ENCODE measurements at regions not wholly inside any gene's neighbourhood (a gene's known extent, or its start where the extent isn't known, plus 50 kb on each side); places are given as distances from the start of the nearest gene placed in this dataset.

- no peak for DNase-seq
- peaks cover 10% of the 10 kb centered on the region for H3K9me3 Mint-ChIP-seq
- no peak overlapping the region for H3K4me3 Mint-ChIP-seq
- no peaks in the 10 kb centered on the region for H3K36me3 Mint-ChIP-seq (ENCODE audit: low read depth)
- no peaks in the 10 kb centered on the region for H3K36me3 ChIP-seq (ENCODE audit: control insufficient read depth, insufficient read depth, low read length)
- H3K27ac ChIP-seq (ENCODE audit: low read depth, low read length) = no peak overlapping the region
- TF ChIP-seq CTCF (conservative IDR thresholded peaks at IDR 0.05) = no peak
- H3K4me1 ChIP-seq (ENCODE audit: control insufficient read depth, insufficient read depth, low read length) = no peaks in the 10 kb centered on the region
- no peak overlapping the region for H3K9ac ChIP-seq (ENCODE audit: extremely low read depth, low read length, poor library complexity, severe bottlenecking)
- no peaks in the 10 kb centered on the region for H3K27me3 ChIP-seq (ENCODE audit: control insufficient read depth, insufficient read depth, low read length, poor library complexity, severe bottlenecking)
- no peaks in the 10 kb centered on the region for H3K9me3 ChIP-seq (ENCODE audit: control insufficient read depth, low read length)
- 86 to 90% methylated on average over 5 of the region's 5 CpGs for WGBS, 2 experiments (ENCODE audit: insufficient coverage in 1 of 2, insufficient read length in 1 of 2)
- H3K4me1 Mint-ChIP-seq = no peaks in the 10 kb centered on the region
- H3K27me3 Mint-ChIP-seq (ENCODE audit: insufficient read depth) = no peaks in the 10 kb centered on the region
- no peak overlapping the region for H3K27ac Mint-ChIP-seq
- H3K4me3 ChIP-seq (ENCODE audit: low read length) = no peak overlapping the region
Measured at GRCh38 chr13:97736436-97736835, 217.0 kb upstream of the IPO5 start.

- WGBS, 2 experiments (ENCODE audit: insufficient coverage in 1 of 2, insufficient read length in 1 of 2) = 89 to 100% methylated on average over 1 to 2 of the region's 2 CpGs
- no peak overlapping the region for H3K9ac ChIP-seq (ENCODE audit: extremely low read depth, low read length, poor library complexity, severe bottlenecking)
- no peaks in the 10 kb centered on the region for H3K4me1 ChIP-seq (ENCODE audit: control insufficient read depth, insufficient read depth, low read length)
- no peak overlapping the region for H3K27ac ChIP-seq (ENCODE audit: low read depth, low read length)
- H3K36me3 Mint-ChIP-seq (ENCODE audit: low read depth) = no peaks in the 10 kb centered on the region
- H3K4me1 Mint-ChIP-seq = no peaks in the 10 kb centered on the region
- H3K27me3 Mint-ChIP-seq (ENCODE audit: insufficient read depth) = no peaks in the 10 kb centered on the region
- no peak for DNase-seq
- no peaks in the 10 kb centered on the region for H3K36me3 ChIP-seq (ENCODE audit: control insufficient read depth, insufficient read depth, low read length)
- H3K4me3 ChIP-seq (ENCODE audit: low read length) = no peak overlapping the region
- H3K9me3 ChIP-seq (ENCODE audit: control insufficient read depth, low read length) = no peaks in the 10 kb centered on the region
- H3K27ac Mint-ChIP-seq = no peak overlapping the region
- H3K27me3 ChIP-seq (ENCODE audit: control insufficient read depth, insufficient read depth, low read length, poor library complexity, severe bottlenecking) = no peaks in the 10 kb centered on the region
- peaks cover 16% of the 10 kb centered on the region for H3K9me3 Mint-ChIP-seq
- TF ChIP-seq CTCF (conservative IDR thresholded peaks at IDR 0.05) = no peak
- H3K4me3 Mint-ChIP-seq = no peak overlapping the region
Measured at GRCh38 chr13:97742084-97742483, 211.4 kb upstream of the IPO5 start.

GRCh38 chr13:97743938-97744337 is 209.5 kb upstream of the IPO5 start:
- TF ChIP-seq CTCF (conservative IDR thresholded peaks at IDR 0.05) = no peak
- no peak overlapping the region for H3K27ac Mint-ChIP-seq
- 86 to 95% methylated on average over 3 of the region's 3 CpGs for WGBS, 2 experiments (ENCODE audit: insufficient coverage in 1 of 2, insufficient read length in 1 of 2)
- H3K27me3 Mint-ChIP-seq (ENCODE audit: insufficient read depth) = no peaks in the 10 kb centered on the region
- Histone ChIP-seq H3K27ac (ENCODE audit: low read depth, low read length) (no peak overlapping the region), H3K4me1 (ENCODE audit: control insufficient read depth, insufficient read depth, low read length) (no peaks in the 10 kb centered on the region), H3K4me3 (ENCODE audit: low read length) (no peak overlapping the region), H3K27me3 (ENCODE audit: control insufficient read depth, insufficient read depth, low read length, poor library complexity, severe bottlenecking) (no peaks in the 10 kb centered on the region), H3K9me3 (ENCODE audit: control insufficient read depth, low read length) (no peaks in the 10 kb centered on the region), H3K36me3 (ENCODE audit: control insufficient read depth, insufficient read depth, low read length) (no peaks in the 10 kb centered on the region), H3K9ac (ENCODE audit: extremely low read depth, low read length, poor library complexity, severe bottlenecking) (no peak overlapping the region)
- no peaks in the 10 kb centered on the region for H3K36me3 Mint-ChIP-seq (ENCODE audit: low read depth)
- no peaks in the 10 kb centered on the region for H3K4me1 Mint-ChIP-seq
- peaks cover 21% of the 10 kb centered on the region for H3K9me3 Mint-ChIP-seq
- no peak overlapping the region for H3K4me3 Mint-ChIP-seq
- DNase-seq = no peak

Measured in endodermal cell (in vitro differentiated cells).